K562 (cell line): ENCODE measurements at regions not wholly inside any gene's neighbourhood (a gene's known extent, or its start where the extent isn't known, plus 50 kb on each side); places are given as distances from the start of the nearest gene placed in this dataset.

Source experiments
- CBFA2T3 ChIP-seq: fragments of 450-650 bp; IDR thresholded peaks from 2 replicates; pipeline ENCODE4 v1.6.1; 2017
- CEBPG ChIP-seq, 3 experiments: fragments of 200-800 bp in 1 of 3; sonication (Bioruptor generic) in 1 of 3; sonication (generic) in 1 of 3; formaldehyde crosslinking in 1 of 3; IDR thresholded peaks in 2 of 3; conservative IDR thresholded peaks in 1 of 3; 2 replicates each; pipeline versions ENCODE4 v1.6.1 to v1.8.0; 2016 to 2022; ENCODE audit warnings: missing compliant biosample characterization in 2 of 3, missing genetic modification characterization in 2 of 3, mild to moderate bottlenecking in 1 of 3, missing genetic modification reagents in 1 of 3
- CREB5 ChIP-seq: fragments of 250-450 bp; sonication (Bioruptor Pico); IDR thresholded peaks from 2 replicates; pipeline ENCODE4 v1.5.0; 2020; ENCODE audit warnings: mild to moderate bottlenecking
- ESRRB ChIP-seq: fragments of 250-450 bp; sonication (Bioruptor Pico); IDR thresholded peaks from 2 replicates; pipeline ENCODE4 v1.5.0; 2020; ENCODE audit warnings: mild to moderate bottlenecking, moderate library complexity, borderline replicate concordance
- HMBOX1 ChIP-seq: sonication (generic); IDR thresholded peaks from 2 replicates; pipeline ENCODE4 v1.6.1; 2016
- IRF1 ChIP-seq: sonication (generic); formaldehyde crosslinking; IDR thresholded peaks from 2 replicates; pipeline ENCODE4 v1.8.0; 2022; ENCODE audit warnings: missing genetic modification reagents, mild to moderate bottlenecking, borderline replicate concordance
- KLF6 ChIP-seq: fragments of 250-450 bp; sonication (Bioruptor Pico); IDR thresholded peaks from 2 replicates; pipeline ENCODE4 v1.4.0; 2020; ENCODE audit warnings: mild to moderate bottlenecking, moderate library complexity, borderline replicate concordance
- NCOA1 ChIP-seq: fragments of 450-650 bp; IDR thresholded peaks from 2 replicates; pipeline ENCODE4 v1.6.1; 2016; ENCODE audit warnings: low read depth
- OTX1 ChIP-seq: fragments of 450-650 bp; formaldehyde crosslinking; IDR thresholded peaks from 2 replicates; pipeline ENCODE4 v1.4.0; 2022; ENCODE audit warnings: mild to moderate bottlenecking
- PATZ1 ChIP-seq: fragments of 250-450 bp; sonication (Bioruptor Pico); IDR thresholded peaks from 2 replicates; pipeline ENCODE4 v1.5.0; 2020; ENCODE audit warnings: mild to moderate bottlenecking, borderline replicate concordance
- RAD51 ChIP-seq: fragments of 450-650 bp; IDR thresholded peaks from 2 replicates; pipeline ENCODE4 v1.7.1; 2016; ENCODE audit warnings: low read depth, mild to moderate bottlenecking, borderline replicate concordance
- SMARCA4 ChIP-seq: fragments of 450-650 bp; IDR thresholded peaks from 2 replicates; pipeline ENCODE4 v1.6.1; 2016
- TEAD1 ChIP-seq, 2 experiments: fragments of 450-650 bp in 1 of 2; sonication (generic) in 1 of 2; formaldehyde crosslinking; IDR thresholded peaks; 2 replicates each; pipeline versions ENCODE4 v1.4.0 to v1.8.0; 2020 to 2022; ENCODE audit warnings: mild to moderate bottlenecking in 2 of 2, missing genetic modification reagents in 1 of 2
- USF1 ChIP-seq: sonication (generic); formaldehyde crosslinking; IDR thresholded peaks from 2 replicates; pipeline ENCODE4 v1.9.0; 2022; ENCODE audit warnings: mild to moderate bottlenecking, missing genetic modification reagents
- ZBED1 ChIP-seq: IDR thresholded peaks from 2 replicates; pipeline ENCODE4 v1.6.1; 2014
- ZBTB5 ChIP-seq: fragments of 450-650 bp; IDR thresholded peaks from 2 replicates; pipeline ENCODE4 v1.6.1; 2017; ENCODE audit warnings: antibody characterized with exemption
- ZNF444 ChIP-seq: fragments of 250-450 bp; sonication (Bioruptor Pico); IDR thresholded peaks from 2 replicates; pipeline ENCODE4 v1.4.0; 2020; ENCODE audit warnings: mild to moderate bottlenecking, moderate library complexity
- ZNF57 ChIP-seq: fragments of 450-650 bp; formaldehyde crosslinking; IDR thresholded peaks from 2 replicates; pipeline ENCODE4 v1.4.0; 2020; ENCODE audit warnings: mild to moderate bottlenecking, moderate library complexity
- ZNF740 ChIP-seq, 3 experiments: fragments of 200-800 bp in 1 of 3; sonication (Bioruptor generic) in 1 of 3; sonication (generic) in 1 of 3; formaldehyde crosslinking in 1 of 3; IDR thresholded peaks; 2 replicates each; pipeline versions ENCODE4 v1.6.1 to v1.8.0; 2016 to 2022; ENCODE audit warnings: mild to moderate bottlenecking in 2 of 3, missing compliant biosample characterization in 2 of 3, missing genetic modification characterization in 2 of 3, missing genetic modification reagents in 1 of 3

- TF ChIP-seq PATZ1 (CRISPR knock-in tag) (peak; percentile 85; the same call in 1 of the 2 replicates), RAD51 (no peak), ZNF740 (CRISPR knock-in tag; IDR thresholded peaks at IDR 0.05) (no peak), ZNF740 (tag; IDR thresholded peaks at IDR 0.05) (peak in 1 of 2 experiments; percentile 56; a peak in 1 of 4 replicates), OTX1 (no peak), NCOA1 (no peak), ZNF57 (CRISPR knock-in tag) (no peak), CREB5 (CRISPR knock-in tag) (peak; percentile 66; the same call in 1 of the 2 replicates), SMARCA4 (no peak), ZBED1 (no peak), IRF1 (CRISPR knock-in tag) (no peak), TEAD1 (CRISPR knock-in tag; IDR thresholded peaks at IDR 0.05) (peak in 1 of 2 experiments; percentile 74; a peak in 2 of 4 replicates), HMBOX1 (no peak), USF1 (CRISPR knock-in tag) (no peak), CBFA2T3 (no peak), KLF6 (peak; percentile 89), ESRRB (no peak), CEBPG (CRISPR knock-in tag; IDR thresholded peaks at IDR 0.05) (no peak), CEBPG (tag; conservative IDR thresholded peaks at IDR 0.05 in 1 of 2, IDR thresholded peaks at IDR 0.05 in 1 of 2) (no peak), ZNF444 (CRISPR knock-in tag) (no peak), ZBTB5 (no peak)
Measured at GRCh38 chr20:48094196-48094749, 309.0 kb upstream of the SULF2 start (continued).
